Activated B cell treated with CpG ODN at 0.5 μM for 24 hours (primary cell): ENCODE measurements at regions not wholly inside any gene's neighbourhood (a gene's known extent, or its start where the extent isn't known, plus 50 kb on each side); places are given as distances from the start of the nearest gene placed in this dataset.

Source experiments
- ATAC-seq: fragments of 200-7000 bp; cut with Tn5 transposase; one replicate; pipeline ENCODE4 v1.10.0; 2021; ENCODE audit warnings: low read depth, mild to moderate bottlenecking, moderate library complexity
- CTCF ChIA-PET: fragments of 350-600 bp; sonication (Branson Sonifier 250); formaldehyde crosslinking; loops from one replicate; lab custom pipeline; 2021; ENCODE audit warnings: antibody characterized with exemption; lab: Charles Lee
- POLR2A ChIA-PET: fragments of 350-600 bp; sonication (Branson Sonifier 250); formaldehyde crosslinking; loops from one replicate; lab custom pipeline; 2021; ENCODE audit warnings: antibody characterized with exemption; lab: Charles Lee
- DNase-seq: peaks from one replicate; pipeline ENCODE4 v3.0.0; 2022
- H3K27ac Mint-ChIP-seq: one replicate; pipeline ENCODE4 v1.8.0; 2020; ENCODE audit warnings: mixed read lengths
- H3K27me3 Mint-ChIP-seq: one replicate; pipeline ENCODE4 v1.8.0; 2021; ENCODE audit warnings: mixed read lengths
- H3K36me3 Mint-ChIP-seq: one replicate; pipeline ENCODE4 v1.8.0; 2021; ENCODE audit warnings: low read depth, mixed read lengths
- H3K4me1 Mint-ChIP-seq: one replicate; pipeline ENCODE4 v1.8.0; 2021; ENCODE audit warnings: mixed read lengths
- H3K4me3 Mint-ChIP-seq: one replicate; pipeline ENCODE4 v1.8.0; 2020; ENCODE audit warnings: mild to moderate bottlenecking, mixed read lengths
- H3K9me3 Mint-ChIP-seq: one replicate; pipeline ENCODE4 v1.8.0; 2020; ENCODE audit warnings: mixed read lengths
- intact Hi-C: fragments of 100-400 bp; cut with micrococcal nuclease; formaldehyde crosslinking; loops from one replicate; pipeline ENCODE4 v1.15.1; 2024
- TF ChIP-seq, protein P1 (sequence below): fragments of 200-600 bp; IDR thresholded peaks from one replicate; pipeline ENCODE4 v1.8.0; 2022; ENCODE audit warnings: antibody characterized with exemption, mild to moderate bottlenecking

GRCh38 chr9:26775391-26775790, 117.2 kb downstream of the CAAP1 start:
- ChIA-PET CTCF (no interaction called here), POLR2A (no interaction called here)
- TF ChIP-seq, protein P1, sequence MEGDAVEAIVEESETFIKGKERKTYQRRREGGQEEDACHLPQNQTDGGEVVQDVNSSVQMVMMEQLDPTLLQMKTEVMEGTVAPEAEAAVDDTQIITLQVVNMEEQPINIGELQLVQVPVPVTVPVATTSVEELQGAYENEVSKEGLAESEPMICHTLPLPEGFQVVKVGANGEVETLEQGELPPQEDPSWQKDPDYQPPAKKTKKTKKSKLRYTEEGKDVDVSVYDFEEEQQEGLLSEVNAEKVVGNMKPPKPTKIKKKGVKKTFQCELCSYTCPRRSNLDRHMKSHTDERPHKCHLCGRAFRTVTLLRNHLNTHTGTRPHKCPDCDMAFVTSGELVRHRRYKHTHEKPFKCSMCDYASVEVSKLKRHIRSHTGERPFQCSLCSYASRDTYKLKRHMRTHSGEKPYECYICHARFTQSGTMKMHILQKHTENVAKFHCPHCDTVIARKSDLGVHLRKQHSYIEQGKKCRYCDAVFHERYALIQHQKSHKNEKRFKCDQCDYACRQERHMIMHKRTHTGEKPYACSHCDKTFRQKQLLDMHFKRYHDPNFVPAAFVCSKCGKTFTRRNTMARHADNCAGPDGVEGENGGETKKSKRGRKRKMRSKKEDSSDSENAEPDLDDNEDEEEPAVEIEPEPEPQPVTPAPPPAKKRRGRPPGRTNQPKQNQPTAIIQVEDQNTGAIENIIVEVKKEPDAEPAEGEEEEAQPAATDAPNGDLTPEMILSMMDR, result no peak
- Mint-ChIP-seq H3K27ac (no peak overlapping the region), H3K27me3 (peaks cover 4% of the 10 kb centered on the region), H3K9me3 (peaks cover 2% of the 10 kb centered on the region), H3K4me1 (no peaks in the 10 kb centered on the region), H3K4me3 (no peak overlapping the region), H3K36me3 (no peaks in the 10 kb centered on the region)
- DNase-seq (no peak), ATAC-seq (no peak)
- intact Hi-C loops, result loop anchor here (10.0 kb wide), 1 partner anchor 61 kb away; no protein-coding TSS in a partner anchor

DNA sequence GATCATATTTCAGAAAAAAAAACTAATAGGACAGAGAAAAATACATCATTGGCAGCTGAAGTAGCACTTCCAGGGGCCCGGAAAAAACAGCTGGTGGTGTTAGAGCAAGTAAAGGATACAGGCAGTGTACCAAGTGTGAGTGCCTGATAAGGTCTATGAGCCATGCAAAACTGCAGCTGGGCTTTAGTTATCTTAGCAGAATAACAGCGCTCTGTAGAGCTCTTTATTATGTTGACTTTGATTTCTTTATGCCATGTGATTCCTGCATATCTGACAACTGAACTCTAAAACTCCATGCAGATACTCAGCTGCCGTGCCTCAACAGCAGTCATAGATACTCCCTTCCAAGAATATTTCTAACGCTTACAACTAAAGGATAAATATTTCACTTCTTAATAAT, 119.5 kb downstream of the CAAP1 start:
- no peak for DNase-seq
- POLR2A ChIA-PET, result no interaction called here
- no peak for ATAC-seq
- CTCF ChIA-PET, result no interaction called here
- Mint-ChIP-seq H3K4me3 (no peak overlapping the region), H3K9me3 (no peaks in the 10 kb centered on the region), H3K27me3 (peaks cover 4% of the 10 kb centered on the region), H3K36me3 (no peaks in the 10 kb centered on the region), H3K27ac (no peak overlapping the region), H3K4me1 (no peaks in the 10 kb centered on the region)
- intact Hi-C loops, result loop anchor here (10.0 kb wide), 1 partner anchor 58 kb away; no protein-coding TSS in a partner anchor
- TF ChIP-seq, protein P1, result no peak

GRCh38 chr9:26770821-26771220, 121.8 kb downstream of the CAAP1 start:
- CTCF ChIA-PET, result no interaction called here
- peaks cover 4% of the 10 kb centered on the region for H3K27me3 Mint-ChIP-seq
- TF ChIP-seq, protein P1, result no peak
- no peaks in the 10 kb centered on the region for H3K9me3 Mint-ChIP-seq
- DNase-seq (no peak), ATAC-seq (no peak)
- no peaks in the 10 kb centered on the region for H3K36me3 Mint-ChIP-seq
- no peaks in the 10 kb centered on the region for H3K4me1 Mint-ChIP-seq
- H3K27ac Mint-ChIP-seq, result no peak overlapping the region
- intact Hi-C loops, result loop anchor here (10.0 kb wide), 1 partner anchor 56 kb away; no protein-coding TSS in a partner anchor
- H3K4me3 Mint-ChIP-seq, result no peak overlapping the region
- POLR2A ChIA-PET, result no interaction called here

DNA sequence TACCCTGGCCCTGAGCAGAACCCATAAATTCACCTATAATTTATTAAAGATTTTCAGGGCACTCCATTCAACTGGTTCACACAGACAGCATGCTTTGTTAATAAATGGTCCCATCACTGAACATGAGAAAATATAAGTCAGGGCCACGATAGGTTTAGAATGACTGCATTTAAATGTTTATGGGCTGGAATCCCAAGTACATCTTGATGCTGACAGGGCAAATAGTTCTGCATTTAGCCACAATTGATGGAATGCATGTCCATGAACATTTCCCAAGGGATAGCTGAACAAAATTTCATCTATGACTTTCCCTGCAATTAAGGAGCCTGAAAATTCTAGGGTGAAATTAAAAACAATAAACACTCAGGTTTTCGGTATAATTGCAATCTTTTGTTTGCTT, 124.5 kb downstream of the CAAP1 start:
- Mint-ChIP-seq H3K9me3 (no peaks in the 10 kb centered on the region), H3K27me3 (peaks cover 4% of the 10 kb centered on the region), H3K27ac (no peak overlapping the region), H3K36me3 (no peaks in the 10 kb centered on the region), H3K4me1 (no peaks in the 10 kb centered on the region), H3K4me3 (no peak overlapping the region)
- no peak for ATAC-seq
- CTCF ChIA-PET, result no interaction called here
- no peak for DNase-seq
- TF ChIP-seq, protein P1, result no peak
- POLR2A ChIA-PET, result no interaction called here
- intact Hi-C loops, result no loop called here

DNA sequence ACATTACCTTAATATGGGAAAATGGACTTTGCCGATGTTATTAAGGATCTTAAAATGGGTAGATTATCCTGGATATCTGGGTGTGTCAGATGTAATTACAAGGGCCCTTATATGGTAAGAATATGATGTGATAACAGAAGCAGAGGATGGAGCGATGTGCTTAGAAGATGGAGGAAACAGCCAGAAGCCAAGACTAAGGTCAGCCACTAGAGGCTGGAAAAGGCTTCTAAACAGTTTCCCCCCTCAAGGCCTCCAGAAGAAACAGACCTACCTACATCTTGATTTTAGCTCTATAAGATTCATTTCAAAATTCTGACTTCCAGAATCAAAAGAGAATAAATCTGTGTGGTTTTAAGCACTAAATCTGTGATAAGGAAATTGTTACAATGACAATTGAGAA, 131.9 kb downstream of the CAAP1 start:
- TF ChIP-seq, protein P1, result no peak
- Mint-ChIP-seq H3K27me3 (peaks cover 2% of the 10 kb centered on the region), H3K27ac (no peak overlapping the region), H3K9me3 (no peaks in the 10 kb centered on the region), H3K4me1 (no peaks in the 10 kb centered on the region), H3K36me3 (no peaks in the 10 kb centered on the region), H3K4me3 (no peak overlapping the region)
- ChIA-PET CTCF (no interaction called here), POLR2A (no interaction called here)
- DNase-seq, result no peak
- intact Hi-C loops, result no loop called here
- ATAC-seq, result no peak
